ENCODE measurements at regions not wholly inside any gene's neighbourhood (a gene's known extent, or its start where the extent isn't known, plus 50 kb on each side); places are given as distances from the start of the nearest gene placed in this dataset.

DNA sequence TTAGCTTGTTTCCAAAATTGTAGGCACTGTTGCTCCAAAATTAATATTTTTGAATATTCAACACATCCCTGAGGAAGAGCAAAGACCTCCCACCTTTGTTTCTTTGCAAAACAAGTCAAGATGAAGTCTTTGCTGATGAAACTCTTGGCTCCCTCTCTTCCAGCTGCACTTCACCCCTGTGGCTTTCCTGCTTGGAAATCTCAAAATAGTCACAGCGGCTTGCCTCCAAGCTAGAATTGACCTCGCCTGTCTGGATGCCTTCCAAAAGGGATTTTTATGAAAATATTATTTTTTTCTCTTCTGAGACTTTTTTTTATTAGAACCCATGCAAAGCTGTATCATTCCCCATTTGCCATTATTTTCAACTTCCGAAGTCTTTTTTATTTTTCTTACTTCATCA, 71.1 kb upstream of the MROH9 start:
- TF ChIP-seq RAD21 (IDR thresholded peaks at IDR 0.05; ENCODE audit: low read depth) (no peak), POLR2A (IDR thresholded peaks at IDR 0.05; ENCODE audit: borderline replicate concordance, extremely low read depth, insufficient read depth, insufficient read length) (no peak), CTCF (IDR thresholded peaks at IDR 0.05 in 2 of 3, conservative IDR thresholded peaks at IDR 0.05 in 1 of 3; ENCODE audit: borderline replicate concordance in 1 of 3, insufficient read depth in 1 of 3, low read depth in 2 of 3, low read length in 2 of 3) (no peak), POLR2AphosphoS5 (IDR thresholded peaks at IDR 0.05; ENCODE audit: low read depth, low read length) (no peak), EGR1 (IDR thresholded peaks at IDR 0.05; ENCODE audit: low read depth) (no peak), SP1 (IDR thresholded peaks at IDR 0.05; ENCODE audit: low read depth) (no peak), ELF1 (IDR thresholded peaks at IDR 0.05; ENCODE audit: borderline replicate concordance, low read depth) (no peak), CEBPB (IDR thresholded peaks at IDR 0.05; ENCODE audit: low read depth) (no peak), EZH2phosphoT487 (IDR thresholded peaks at IDR 0.05; ENCODE audit: borderline replicate concordance) (no peak)
- TF ChIP-seq, protein P1, sequence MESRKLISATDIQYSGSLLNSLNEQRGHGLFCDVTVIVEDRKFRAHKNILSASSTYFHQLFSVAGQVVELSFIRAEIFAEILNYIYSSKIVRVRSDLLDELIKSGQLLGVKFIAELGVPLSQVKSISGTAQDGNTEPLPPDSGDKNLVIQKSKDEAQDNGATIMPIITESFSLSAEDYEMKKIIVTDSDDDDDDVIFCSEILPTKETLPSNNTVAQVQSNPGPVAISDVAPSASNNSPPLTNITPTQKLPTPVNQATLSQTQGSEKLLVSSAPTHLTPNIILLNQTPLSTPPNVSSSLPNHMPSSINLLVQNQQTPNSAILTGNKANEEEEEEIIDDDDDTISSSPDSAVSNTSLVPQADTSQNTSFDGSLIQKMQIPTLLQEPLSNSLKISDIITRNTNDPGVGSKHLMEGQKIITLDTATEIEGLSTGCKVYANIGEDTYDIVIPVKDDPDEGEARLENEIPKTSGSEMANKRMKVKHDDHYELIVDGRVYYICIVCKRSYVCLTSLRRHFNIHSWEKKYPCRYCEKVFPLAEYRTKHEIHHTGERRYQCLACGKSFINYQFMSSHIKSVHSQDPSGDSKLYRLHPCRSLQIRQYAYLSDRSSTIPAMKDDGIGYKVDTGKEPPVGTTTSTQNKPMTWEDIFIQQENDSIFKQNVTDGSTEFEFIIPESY (IDR thresholded peaks at IDR 0.05; ENCODE audit: extremely low read depth, insufficient replicate concordance, low read length): no peak
- TF ChIP-seq, protein P2, sequence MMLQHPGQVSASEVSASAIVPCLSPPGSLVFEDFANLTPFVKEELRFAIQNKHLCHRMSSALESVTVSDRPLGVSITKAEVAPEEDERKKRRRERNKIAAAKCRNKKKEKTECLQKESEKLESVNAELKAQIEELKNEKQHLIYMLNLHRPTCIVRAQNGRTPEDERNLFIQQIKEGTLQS (IDR thresholded peaks at IDR 0.05): no peak
- TF ChIP-seq, protein P3, sequence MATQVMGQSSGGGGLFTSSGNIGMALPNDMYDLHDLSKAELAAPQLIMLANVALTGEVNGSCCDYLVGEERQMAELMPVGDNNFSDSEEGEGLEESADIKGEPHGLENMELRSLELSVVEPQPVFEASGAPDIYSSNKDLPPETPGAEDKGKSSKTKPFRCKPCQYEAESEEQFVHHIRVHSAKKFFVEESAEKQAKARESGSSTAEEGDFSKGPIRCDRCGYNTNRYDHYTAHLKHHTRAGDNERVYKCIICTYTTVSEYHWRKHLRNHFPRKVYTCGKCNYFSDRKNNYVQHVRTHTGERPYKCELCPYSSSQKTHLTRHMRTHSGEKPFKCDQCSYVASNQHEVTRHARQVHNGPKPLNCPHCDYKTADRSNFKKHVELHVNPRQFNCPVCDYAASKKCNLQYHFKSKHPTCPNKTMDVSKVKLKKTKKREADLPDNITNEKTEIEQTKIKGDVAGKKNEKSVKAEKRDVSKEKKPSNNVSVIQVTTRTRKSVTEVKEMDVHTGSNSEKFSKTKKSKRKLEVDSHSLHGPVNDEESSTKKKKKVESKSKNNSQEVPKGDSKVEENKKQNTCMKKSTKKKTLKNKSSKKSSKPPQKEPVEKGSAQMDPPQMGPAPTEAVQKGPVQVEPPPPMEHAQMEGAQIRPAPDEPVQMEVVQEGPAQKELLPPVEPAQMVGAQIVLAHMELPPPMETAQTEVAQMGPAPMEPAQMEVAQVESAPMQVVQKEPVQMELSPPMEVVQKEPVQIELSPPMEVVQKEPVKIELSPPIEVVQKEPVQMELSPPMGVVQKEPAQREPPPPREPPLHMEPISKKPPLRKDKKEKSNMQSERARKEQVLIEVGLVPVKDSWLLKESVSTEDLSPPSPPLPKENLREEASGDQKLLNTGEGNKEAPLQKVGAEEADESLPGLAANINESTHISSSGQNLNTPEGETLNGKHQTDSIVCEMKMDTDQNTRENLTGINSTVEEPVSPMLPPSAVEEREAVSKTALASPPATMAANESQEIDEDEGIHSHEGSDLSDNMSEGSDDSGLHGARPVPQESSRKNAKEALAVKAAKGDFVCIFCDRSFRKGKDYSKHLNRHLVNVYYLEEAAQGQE (IDR thresholded peaks at IDR 0.05; ENCODE audit: low read depth): no peak
